ENCODE measurements at regions not wholly inside any gene's neighbourhood (a gene's known extent, or its start where the extent isn't known, plus 50 kb on each side); places are given as distances from the start of the nearest gene placed in this dataset.
"Not testable (repeated sequence)": the region's sequence is repeated elsewhere in the genome, so short reads cannot be mapped to it uniquely, and the experiment has no call there.

DNA sequence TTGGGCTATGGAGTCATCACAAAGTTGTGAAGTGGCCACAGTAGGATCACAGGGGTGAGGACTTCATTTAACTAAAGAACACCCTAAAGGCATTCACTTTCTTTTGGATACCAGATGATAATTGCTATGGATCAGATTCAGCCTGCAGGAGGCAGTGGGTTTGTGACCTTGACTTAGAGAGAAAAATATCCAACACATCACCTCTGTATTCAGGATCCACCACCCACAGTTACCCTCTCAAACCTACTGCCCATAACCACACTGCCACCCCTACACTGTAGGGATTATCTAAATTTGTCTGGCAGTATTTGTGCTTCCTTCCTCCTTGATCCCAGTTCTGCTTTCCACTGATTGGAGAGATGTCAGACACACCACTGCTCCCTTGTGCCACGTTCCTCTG lies 269.4 kb downstream of the MYCN start:
- no peak for DNase-seq

GRCh38 chr2:16208921-16209320 lies 268.6 kb downstream of the MYCN start:
- no peak for DNase-seq

- no peak for DNase-seq
These were observed 268.0 kb downstream of the MYCN start for GRCh38 chr2:16208241-16208797.

- DNase-seq, result no peak
These were observed 267.3 kb downstream of the MYCN start for GRCh38 chr2:16207611-16208010.

- DNase-seq, result no peak
These were observed 266.8 kb downstream of the MYCN start for GRCh38 chr2:16207151-16207550.

GRCh38 chr2:16206191-16206944 lies 266.0 kb downstream of the MYCN start:
- no peak for DNase-seq

DNA sequence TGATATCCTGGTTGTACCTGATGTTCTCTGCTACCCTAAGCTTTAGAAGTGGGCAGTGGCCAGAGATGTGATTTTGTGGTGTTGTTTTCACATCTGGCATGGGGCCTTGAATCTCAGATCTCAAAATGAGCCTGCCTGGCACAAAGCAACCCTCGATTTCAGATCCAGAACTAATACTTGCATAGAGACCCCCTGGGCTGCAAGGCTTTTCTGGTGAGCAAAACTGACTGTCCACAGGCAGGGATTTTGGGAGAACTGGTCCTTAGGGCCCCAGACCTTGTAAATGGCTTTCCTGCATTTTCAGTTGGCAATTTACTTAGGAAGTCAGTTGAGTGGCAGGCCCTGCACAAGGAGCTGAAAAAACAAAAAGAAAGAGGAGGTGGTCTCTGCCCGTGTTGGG lies 265.3 kb downstream of the MYCN start:
- DNase-seq, result no peak

DNA sequence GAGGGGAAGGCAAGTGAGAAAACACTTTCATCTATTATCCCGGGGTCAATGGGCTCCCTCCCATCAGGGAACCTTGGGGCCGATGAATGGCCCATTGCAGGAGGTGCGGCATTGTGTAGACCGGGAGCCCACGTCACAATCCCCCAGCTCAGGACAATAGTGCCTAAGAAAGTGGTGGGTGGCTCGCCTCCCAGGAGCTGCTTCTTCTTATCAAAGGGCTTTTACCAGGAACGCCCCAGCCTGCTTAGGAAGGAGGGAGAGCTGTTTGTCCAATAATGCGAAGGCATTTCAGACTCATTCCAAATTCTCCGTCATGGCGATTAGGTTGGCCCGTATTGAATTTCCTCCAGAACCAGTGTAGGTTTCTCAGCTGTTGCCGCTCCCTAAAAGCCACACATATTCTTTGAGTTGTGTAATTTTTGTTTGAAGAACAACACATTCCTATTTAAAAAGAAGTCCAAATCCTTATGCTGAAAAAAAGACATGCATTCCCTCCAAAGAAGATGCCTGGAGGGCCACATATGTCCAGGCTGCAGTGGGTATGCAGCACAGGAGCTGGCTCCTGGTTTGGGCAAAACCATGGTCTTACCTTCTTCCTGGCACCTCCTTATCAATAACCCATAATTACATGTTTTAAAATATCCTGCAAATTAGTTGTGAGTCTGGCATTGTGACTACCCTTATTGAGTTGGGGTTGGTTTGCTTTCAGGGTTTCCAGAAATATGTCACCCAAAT lies 264.7 kb downstream of the MYCN start:
- DNase-seq, result no peak

GRCh38 chr2:16204251-16204650 lies 263.9 kb downstream of the MYCN start:
- DNase-seq, result no peak

DNA sequence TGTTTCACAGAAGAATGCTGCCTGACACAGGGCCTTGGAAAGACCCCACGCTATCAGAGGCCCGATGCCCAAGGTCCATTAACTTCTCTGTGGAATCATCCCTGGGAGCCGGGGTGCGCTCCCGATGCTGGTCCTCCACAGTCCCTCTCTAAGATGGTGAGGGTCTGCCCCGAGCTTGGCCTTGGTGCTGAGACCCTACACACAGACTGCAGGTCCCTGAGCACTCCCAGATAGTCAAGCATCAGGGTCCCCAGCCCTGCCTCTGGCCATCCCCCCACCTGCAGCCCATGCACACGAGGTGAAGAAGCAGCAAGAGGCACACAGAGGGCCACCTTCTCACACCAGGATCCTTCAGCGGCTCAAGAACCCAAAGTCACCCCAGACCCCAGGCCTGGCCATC lies 263.3 kb downstream of the MYCN start:
- no peak for DNase-seq

GRCh38 chr2:16203069-16203468 lies 262.7 kb downstream of the MYCN start:
- no peak for DNase-seq

- DNase-seq, result no peak
These were observed 262.1 kb downstream of the MYCN start for GRCh38 chr2:16202266-16203020.

DNA sequence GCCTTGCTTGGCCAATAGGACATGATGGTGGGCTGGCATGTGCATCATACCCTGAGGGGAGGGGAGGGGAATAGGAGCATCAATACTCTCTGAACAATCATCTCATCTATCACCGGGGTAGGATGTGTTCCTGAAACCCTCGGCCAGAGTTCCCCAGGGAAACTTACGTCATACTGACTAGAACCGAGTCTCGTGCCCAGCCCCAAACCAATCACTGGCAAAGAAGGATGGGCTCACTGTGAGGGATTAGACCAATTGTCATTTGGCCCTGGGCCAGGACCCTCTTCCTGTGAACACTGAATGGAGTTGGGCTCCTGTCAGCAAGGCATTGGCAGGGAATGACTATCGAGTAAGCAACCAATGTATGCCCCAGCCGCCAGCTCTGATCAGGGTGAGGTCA lies 261.5 kb downstream of the MYCN start:
- DNase-seq, result no peak

- DNase-seq, result no peak
These were observed 260.3 kb downstream of the MYCN start for GRCh38 chr2:16200554-16201193.

DNA sequence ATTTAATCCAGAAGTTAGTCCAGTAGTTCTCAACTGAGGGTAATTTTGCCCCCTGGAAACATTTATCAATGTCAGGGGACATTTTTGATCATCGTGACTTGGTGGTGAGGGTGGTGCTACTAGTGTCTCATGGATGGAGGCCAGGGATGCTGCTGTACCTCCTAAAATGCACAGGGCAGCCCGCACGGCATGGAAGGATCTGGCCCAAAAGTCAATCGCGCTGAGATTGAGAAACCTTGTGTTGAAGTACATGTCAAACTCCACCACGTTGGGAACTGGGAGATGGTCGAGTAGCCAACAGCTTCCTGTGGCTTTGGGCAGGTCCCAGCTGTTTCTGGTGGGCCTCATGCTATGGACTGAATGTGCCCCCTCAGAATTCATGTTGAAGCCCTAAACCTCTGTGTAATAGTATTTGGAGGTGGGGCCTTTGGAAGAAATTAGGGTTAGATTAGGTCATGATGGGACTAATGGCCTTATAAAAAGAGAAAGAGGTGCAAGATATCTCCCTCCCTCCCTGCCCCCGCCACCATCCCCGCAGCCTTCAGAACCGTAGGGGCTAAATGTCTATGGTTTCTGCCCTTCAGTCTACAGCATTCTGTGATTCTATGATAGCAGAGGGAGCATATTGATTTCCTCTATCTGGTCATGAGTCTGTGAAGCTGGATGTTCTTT lies 259.7 kb downstream of the MYCN start:
- DNase-seq, result no peak

DNA sequence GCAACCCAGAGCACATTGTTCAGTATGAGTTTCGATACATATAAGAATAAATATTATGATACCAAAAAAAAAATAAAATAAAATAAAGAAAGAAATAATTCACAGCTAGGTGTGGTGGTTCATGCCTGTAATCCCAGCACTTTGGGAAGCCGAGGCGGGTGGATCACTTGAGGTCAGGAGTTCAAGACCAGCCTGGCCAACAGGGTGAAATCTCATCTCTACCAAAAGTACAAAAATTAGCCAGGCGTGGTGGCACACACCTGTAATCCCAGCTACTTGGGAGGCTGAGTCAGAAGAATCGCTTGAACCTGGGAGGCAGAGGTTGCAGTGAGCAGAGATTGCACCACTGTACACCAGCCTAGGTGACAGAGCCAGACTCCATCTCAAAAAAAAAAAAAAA lies 258.9 kb downstream of the MYCN start:
- not testable (repeated sequence) for DNase-seq

DNA sequence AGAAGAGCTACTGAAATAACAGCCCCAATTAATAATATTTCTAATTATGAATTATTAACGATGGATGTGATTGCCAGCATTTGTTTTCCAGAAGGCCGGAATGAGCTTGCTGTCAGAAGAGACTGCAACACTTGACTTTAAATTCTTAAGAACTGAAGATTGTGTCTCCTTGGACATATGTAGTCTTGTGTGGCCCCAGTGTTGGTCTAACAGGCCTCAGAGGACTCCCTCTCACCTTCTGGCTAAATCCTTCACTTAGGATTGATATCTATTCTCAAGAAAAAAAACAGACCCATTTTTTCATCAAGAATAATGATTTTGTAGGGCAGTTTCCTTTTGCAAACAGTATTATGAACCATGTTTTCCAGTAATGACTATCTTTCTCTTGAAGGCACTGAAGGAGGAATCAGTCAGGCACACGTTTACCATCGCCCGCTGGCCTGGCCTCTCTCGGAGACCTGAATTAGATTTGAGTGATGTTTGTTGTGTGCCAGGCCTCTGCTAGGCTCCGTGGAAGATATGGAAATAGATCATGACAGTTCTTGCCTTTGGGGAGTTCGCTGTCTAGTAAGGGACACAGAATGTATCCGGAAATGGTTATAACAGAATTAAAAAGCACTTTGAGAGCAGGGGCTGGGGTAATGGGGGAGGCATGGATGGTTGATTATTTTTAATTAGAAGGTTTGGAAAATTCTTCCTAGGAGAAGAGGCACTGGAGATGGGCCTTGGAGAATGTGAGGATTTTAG lies 258.0 kb downstream of the MYCN start:
- no peak for DNase-seq

- DNase-seq, result no peak
These were observed 257.3 kb downstream of the MYCN start for GRCh38 chr2:16197504-16198147.

DNA sequence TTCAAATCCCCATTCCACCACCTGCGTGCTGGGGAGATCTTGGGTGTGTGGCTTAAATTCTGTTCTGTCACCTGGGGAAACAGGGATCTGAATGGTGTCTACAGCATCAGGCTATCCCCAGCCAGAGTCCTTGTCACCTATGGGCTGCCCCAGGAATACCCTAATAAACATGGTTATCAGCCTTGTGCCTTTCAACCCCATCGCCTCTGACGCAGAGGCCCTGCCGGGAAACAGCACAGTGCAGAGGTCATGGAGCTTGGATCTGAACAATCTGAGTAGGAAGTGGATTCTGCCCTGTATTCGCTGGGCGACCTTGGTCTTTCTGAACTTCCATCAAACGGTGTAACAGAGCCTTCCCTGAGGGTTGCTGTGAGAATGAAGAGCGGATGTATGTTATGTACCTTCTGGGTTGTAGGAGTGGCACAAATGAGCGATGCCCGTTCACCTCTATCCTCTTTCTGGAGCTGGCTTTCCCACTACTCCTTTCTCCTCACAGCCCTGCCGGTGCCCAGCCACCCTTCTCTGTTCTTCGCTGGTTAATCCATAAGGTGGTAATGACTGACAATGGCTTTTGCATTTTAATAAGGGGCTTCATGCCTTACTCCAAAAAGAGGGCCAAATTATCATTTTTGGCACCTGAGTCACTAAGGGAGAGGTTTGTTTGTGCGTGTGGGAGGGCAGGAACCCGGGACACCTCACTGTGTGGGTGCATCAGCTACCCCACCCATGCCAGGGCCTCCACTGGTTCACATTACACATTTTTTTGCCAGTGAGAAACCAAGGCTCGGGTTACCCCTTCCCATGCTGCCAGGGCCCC lies 256.5 kb downstream of the MYCN start:
- DNase-seq, result no peak

DNA sequence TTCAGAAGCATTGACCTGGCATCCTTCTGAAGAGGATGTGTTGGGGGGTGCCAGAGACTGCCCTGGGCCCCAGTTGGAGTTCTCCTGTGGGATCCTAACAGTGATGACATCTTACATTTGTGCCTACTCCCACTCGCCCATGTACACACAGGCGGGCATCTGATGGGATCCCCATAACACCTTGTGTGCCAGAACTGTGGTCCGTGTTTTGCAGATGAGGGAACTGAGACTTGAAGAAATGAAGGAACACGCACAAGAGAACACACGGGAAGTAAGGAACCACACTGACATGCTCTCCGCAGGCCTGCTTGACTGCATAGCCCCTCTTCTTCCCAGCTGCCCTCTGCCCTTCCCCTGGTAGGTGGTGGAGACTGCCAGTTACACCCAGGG lies 255.3 kb downstream of the MYCN start:
- no peak for DNase-seq

Data from NCI-H524 treated with DMSO at 0.1 percent for 48 hours (cell line).